ENCODE measurements at regions not wholly inside any gene's neighbourhood (a gene's known extent, or its start where the extent isn't known, plus 50 kb on each side); places are given as distances from the start of the nearest gene placed in this dataset.

GRCh38 chr3:177321819-177322218, 124.5 kb upstream of the TBL1XR1 start:
- H3K4me3 ChIP-seq (ENCODE audit: low read depth, low read length) = no peak overlapping the region
- no peak for DNase-seq (ENCODE audit: low read depth)
- no peak for TF ChIP-seq POLR2A (IDR thresholded peaks at IDR 0.05; ENCODE audit: extremely low read depth, insufficient read length)
- TF ChIP-seq MAX (IDR thresholded peaks at IDR 0.05; ENCODE audit: low read depth, low read length) = no peak
- TF ChIP-seq MYC (IDR thresholded peaks at IDR 0.05; ENCODE audit: low read depth, low read length) = no peak
- TF ChIP-seq, protein P1, sequence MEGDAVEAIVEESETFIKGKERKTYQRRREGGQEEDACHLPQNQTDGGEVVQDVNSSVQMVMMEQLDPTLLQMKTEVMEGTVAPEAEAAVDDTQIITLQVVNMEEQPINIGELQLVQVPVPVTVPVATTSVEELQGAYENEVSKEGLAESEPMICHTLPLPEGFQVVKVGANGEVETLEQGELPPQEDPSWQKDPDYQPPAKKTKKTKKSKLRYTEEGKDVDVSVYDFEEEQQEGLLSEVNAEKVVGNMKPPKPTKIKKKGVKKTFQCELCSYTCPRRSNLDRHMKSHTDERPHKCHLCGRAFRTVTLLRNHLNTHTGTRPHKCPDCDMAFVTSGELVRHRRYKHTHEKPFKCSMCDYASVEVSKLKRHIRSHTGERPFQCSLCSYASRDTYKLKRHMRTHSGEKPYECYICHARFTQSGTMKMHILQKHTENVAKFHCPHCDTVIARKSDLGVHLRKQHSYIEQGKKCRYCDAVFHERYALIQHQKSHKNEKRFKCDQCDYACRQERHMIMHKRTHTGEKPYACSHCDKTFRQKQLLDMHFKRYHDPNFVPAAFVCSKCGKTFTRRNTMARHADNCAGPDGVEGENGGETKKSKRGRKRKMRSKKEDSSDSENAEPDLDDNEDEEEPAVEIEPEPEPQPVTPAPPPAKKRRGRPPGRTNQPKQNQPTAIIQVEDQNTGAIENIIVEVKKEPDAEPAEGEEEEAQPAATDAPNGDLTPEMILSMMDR (IDR thresholded peaks at IDR 0.05; ENCODE audit: low read depth, low read length) = no peak

GRCh38 chr3:177322881-177323280, 125.6 kb upstream of the TBL1XR1 start:
- DNase-seq (ENCODE audit: low read depth) = no peak
- TF ChIP-seq MAX (IDR thresholded peaks at IDR 0.05; ENCODE audit: low read depth, low read length) (no peak), POLR2A (IDR thresholded peaks at IDR 0.05; ENCODE audit: extremely low read depth, insufficient read length) (no peak), MYC (IDR thresholded peaks at IDR 0.05; ENCODE audit: low read depth, low read length) (no peak)
- TF ChIP-seq, protein P1 (IDR thresholded peaks at IDR 0.05; ENCODE audit: low read depth, low read length) = no peak
- no peak overlapping the region for H3K4me3 ChIP-seq (ENCODE audit: low read depth, low read length)

DNA sequence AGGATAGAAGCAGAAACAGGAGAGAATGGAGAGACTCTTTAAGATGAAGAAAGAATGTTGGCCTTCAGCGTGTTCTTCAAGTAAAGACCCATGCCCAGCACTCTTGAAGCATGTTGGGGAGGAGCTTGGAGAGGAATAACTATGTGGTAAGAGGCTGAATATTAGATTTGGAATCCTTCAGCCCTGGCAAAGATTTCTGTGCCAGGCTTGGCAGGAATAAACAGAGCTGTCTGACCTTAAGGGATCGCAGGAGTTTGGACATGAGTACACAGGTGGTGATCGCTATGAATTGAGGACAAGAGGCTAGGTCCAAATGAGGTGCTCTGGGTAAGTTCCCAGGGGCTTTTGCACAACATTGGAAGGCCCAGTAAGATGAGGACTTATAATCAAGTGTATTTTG, 132.6 kb upstream of the TBL1XR1 start:
- H3K4me3 ChIP-seq (ENCODE audit: low read depth, low read length) = no peak overlapping the region
- DNase-seq (ENCODE audit: low read depth) = no peak
- TF ChIP-seq MAX (IDR thresholded peaks at IDR 0.05; ENCODE audit: low read depth, low read length) (no peak), MYC (IDR thresholded peaks at IDR 0.05; ENCODE audit: low read depth, low read length) (no peak), POLR2A (IDR thresholded peaks at IDR 0.05; ENCODE audit: extremely low read depth, insufficient read length) (no peak)
- TF ChIP-seq, protein P1 (IDR thresholded peaks at IDR 0.05; ENCODE audit: low read depth, low read length) = no peak

GRCh38 chr3:177330779-177331178, 133.5 kb upstream of the TBL1XR1 start:
- no peak overlapping the region for H3K4me3 ChIP-seq (ENCODE audit: low read depth, low read length)
- no peak for DNase-seq (ENCODE audit: low read depth)
- TF ChIP-seq MYC (IDR thresholded peaks at IDR 0.05; ENCODE audit: low read depth, low read length) (no peak), POLR2A (IDR thresholded peaks at IDR 0.05; ENCODE audit: extremely low read depth, insufficient read length) (no peak), MAX (IDR thresholded peaks at IDR 0.05; ENCODE audit: low read depth, low read length) (no peak)
- TF ChIP-seq, protein P1 (IDR thresholded peaks at IDR 0.05; ENCODE audit: low read depth, low read length) = no peak

- TF ChIP-seq POLR2A (IDR thresholded peaks at IDR 0.05; ENCODE audit: extremely low read depth, insufficient read length) (no peak), MAX (IDR thresholded peaks at IDR 0.05; ENCODE audit: low read depth, low read length) (no peak), MYC (IDR thresholded peaks at IDR 0.05; ENCODE audit: low read depth, low read length) (no peak)
- TF ChIP-seq, protein P1 (IDR thresholded peaks at IDR 0.05; ENCODE audit: low read depth, low read length) = no peak
- no peak overlapping the region for H3K4me3 ChIP-seq (ENCODE audit: low read depth, low read length)
- DNase-seq (ENCODE audit: low read depth) = no peak
Measured at GRCh38 chr3:177331203-177331835, 134.0 kb upstream of the TBL1XR1 start.
